HG02870 (cell line): ENCODE measurements at regions not wholly inside any gene's neighbourhood (a gene's known extent, or its start where the extent isn't known, plus 50 kb on each side); places are given as distances from the start of the nearest gene placed in this dataset.

ENCODE experiments used
- ATAC-seq: cut with Tn5 transposase; IDR thresholded peaks from one replicate; pipeline ENCODE4 v1.9.1; 2021; ENCODE audit warnings: mild to moderate bottlenecking, moderate library complexity; ENCODE audit not compliant: unreplicated experiment

- ATAC-seq: no peak
Measured at GRCh38 chr7:130878785-130879184, 144.8 kb upstream of the KLF14 start.

GRCh38 chr7:130879191-130879590, 145.2 kb upstream of the KLF14 start:
- no peak for ATAC-seq

GRCh38 chr7:130880668-130881067, 146.7 kb upstream of the KLF14 start:
- no peak for ATAC-seq

- ATAC-seq: no peak
Measured at GRCh38 chr7:130881091-130881798, 147.2 kb upstream of the KLF14 start.

- ATAC-seq: no peak
Measured at GRCh38 chr7:130881799-130882141, 147.8 kb upstream of the KLF14 start.

- no peak for ATAC-seq
Measured at GRCh38 chr7:130882396-130882795, 148.4 kb upstream of the KLF14 start.

GRCh38 chr7:130883928-130884327, 149.9 kb upstream of the KLF14 start:
- no peak for ATAC-seq

- no peak for ATAC-seq
Measured at GRCh38 chr7:130884437-130885417, 150.7 kb upstream of the KLF14 start.

GRCh38 chr7:130886438-130887135, 152.6 kb upstream of the KLF14 start:
- ATAC-seq: no peak

- no peak for ATAC-seq
Measured at GRCh38 chr7:130887182-130887956, 153.4 kb upstream of the KLF14 start.

- ATAC-seq: no peak
Measured at GRCh38 chr7:130887957-130888371, 154.0 kb upstream of the KLF14 start.

- ATAC-seq: no peak
Measured at GRCh38 chr7:130888468-130888867, 154.5 kb upstream of the KLF14 start.

- ATAC-seq: no peak
Measured at GRCh38 chr7:130890176-130891020, 156.4 kb upstream of the KLF14 start.

- no peak for ATAC-seq
Measured at GRCh38 chr7:130891254-130892094, 157.5 kb upstream of the KLF14 start.

- no peak for ATAC-seq
Measured at GRCh38 chr7:130893441-130893894, 159.5 kb upstream of the KLF14 start.

GRCh38 chr7:130894146-130894908, 160.3 kb upstream of the KLF14 start:
- ATAC-seq: no peak

- no peak for ATAC-seq
Measured at GRCh38 chr7:130894909-130895750, 161.1 kb upstream of the KLF14 start.
